Hematopoietic multipotent progenitor cell (in vitro differentiated cells): ENCODE measurements at regions not wholly inside any gene's neighbourhood (a gene's known extent, or its start where the extent isn't known, plus 50 kb on each side); places are given as distances from the start of the nearest gene placed in this dataset.
A peak's percentile ranks its signal among the peaks of the same experiment; 100 is the strongest.

Experiments used
- DNase-seq, 3 donors: peaks; one replicate each; pipeline ENCODE4 v3.0.0-alpha.2; 2011 to 2015; ENCODE audit warnings: low read depth in 2 of 3, low spot score in 2 of 3

DNA sequence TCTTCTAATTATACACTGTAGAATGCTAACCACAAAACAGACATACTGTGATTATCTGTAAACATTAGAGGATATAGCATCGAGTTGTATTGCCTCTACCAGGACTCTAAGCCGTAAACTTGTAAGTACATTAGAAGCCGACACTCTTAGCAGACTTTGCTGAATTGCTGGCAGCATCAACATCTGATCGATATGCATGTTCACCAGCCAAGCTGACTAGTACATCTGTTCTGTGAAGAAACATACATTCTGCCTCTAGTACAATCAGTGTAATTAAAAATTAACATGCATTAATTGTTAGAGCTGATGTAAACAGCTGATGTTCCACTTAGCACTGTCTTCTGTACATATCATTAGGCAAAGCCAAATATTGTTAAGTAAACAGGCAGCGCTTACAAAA lies 502.2 kb downstream of the NR4A2 start:
- no peak for DNase-seq

DNA sequence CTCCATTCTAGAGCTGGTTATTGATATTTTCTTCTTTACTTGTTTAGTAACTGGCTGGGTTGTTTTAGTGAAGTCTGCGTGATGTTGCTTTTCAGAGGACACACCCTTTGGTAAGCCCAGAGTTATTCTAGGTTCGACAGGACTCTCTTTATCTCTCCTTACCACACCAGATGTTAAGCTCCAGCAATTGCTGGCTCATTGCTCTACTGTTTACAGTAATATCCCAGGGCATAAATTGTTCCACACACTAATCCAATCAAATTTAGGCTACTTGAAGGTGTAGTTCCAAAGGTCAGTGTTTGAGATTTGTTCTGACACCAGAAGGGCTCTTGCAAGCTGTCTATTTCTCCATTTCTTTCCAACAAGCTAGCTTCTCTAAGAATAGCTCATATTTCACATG lies 506.6 kb downstream of the NR4A2 start:
- no peak for DNase-seq

DNA sequence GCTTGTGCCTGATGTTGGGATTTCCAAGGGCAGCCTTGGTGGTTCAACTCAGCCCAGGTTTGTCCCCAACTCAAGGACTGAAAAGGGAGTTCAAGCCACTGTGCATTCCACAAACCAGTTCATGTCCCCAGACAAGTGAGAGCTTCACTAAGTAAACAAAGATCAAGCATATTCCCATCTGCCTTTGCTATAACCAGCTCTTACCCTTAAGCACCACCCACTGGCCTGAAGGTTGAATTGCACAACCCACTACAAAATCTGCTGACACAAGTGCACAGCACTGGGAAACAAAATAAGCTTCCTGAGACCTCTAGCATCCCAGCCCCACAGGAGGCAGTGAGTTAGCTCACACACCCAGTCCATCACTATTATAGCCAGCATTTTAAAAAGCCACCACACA lies 516.7 kb downstream of the NR4A2 start:
- peak in 2 of 3 donors; percentile 9 to 43 for DNase-seq

DNA sequence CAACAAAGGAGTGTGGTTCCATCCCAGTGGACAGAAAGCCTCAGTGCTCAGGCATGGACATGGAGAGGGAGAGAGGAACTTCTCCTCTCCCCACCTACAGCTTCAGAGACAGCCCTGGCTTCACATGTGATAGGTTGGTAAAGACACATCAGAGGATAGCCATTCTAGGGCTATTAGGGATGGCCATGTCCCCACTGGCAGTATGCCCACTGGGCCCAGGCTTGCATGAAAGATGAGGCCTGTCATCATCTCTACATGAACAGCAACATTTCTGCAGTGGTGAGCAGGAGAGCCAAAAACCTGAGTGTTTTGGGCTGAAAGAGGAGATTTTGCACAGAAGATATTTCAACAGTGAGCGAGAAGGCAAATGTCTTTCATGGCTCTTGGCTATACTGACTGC lies 517.2 kb downstream of the NR4A2 start:
- DNase-seq = no peak

DNA sequence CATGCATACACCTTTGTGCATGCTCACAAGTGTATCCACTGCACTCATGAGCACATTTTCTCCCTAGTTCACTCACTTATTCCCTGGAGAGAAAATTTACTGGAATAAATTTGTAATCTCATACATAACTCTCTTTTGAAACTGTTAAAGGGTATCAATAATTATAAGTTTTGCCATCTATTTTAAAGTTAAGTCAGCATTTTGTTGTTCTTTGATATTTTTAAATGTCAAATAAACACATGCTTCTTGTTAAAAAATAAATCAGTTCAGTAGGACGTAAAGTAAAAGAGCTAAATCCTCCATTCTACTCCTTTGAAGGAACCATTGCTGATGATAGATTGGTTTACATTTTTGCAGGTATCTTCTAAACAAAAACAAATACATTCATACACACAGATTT lies 522.1 kb downstream of the NR4A2 start:
- no peak for DNase-seq

DNA sequence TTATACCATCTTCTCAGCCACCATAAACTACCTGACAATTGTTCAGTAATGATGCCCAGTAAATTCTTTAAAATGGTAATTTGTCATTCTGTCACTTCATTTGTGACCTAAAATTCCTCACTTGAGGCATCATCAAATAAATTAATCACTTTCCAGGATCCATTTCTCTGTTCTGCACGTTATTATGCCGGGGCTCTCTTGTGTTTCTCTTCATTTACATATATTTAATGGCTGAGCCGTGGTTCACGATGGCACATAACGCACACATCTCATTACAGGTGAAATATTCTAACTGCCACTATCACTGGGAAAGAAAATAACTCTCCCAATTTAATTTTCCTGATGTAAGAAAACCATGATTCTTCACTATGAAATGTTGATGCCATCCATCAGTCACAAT lies 529.6 kb downstream of the NR4A2 start:
- DNase-seq = no peak

DNA sequence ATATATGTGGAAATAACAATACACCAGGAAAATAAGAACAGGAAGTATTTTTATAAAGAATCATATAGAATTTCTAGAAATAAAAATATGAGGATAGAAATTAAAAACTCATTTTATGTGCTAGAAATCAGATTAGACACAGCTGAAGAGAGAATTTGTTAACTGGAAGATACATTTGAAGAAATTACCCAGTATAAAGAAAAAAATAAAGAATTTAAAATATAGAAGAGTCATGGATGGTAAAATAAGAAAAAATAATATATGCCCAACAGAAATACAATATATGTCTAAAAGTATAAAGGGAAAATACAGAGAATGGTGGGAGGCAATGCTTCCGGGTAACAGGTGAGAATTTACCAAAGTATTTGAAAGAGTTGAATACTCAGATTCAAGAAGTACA lies 539.9 kb downstream of the NR4A2 start:
- no peak for DNase-seq

DNA sequence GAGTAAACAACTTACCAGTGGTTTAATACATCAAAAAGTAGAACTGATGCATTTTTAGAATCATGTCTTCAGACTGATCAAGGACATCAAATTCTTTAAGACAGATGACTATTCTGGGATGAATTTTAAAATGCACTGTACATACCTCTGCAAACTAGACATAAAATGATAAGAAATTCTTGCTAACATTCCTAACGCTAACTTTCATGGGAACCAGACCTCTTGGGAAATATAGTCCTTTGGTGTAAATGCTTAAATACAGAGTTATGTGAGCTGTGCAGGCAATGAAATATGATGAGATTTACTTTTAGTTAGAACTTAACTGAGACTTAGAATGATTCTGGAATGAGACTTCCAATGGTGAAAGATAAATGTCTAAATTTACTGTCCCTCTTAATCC lies 562.0 kb downstream of the NR4A2 start:
- no peak for DNase-seq

DNA sequence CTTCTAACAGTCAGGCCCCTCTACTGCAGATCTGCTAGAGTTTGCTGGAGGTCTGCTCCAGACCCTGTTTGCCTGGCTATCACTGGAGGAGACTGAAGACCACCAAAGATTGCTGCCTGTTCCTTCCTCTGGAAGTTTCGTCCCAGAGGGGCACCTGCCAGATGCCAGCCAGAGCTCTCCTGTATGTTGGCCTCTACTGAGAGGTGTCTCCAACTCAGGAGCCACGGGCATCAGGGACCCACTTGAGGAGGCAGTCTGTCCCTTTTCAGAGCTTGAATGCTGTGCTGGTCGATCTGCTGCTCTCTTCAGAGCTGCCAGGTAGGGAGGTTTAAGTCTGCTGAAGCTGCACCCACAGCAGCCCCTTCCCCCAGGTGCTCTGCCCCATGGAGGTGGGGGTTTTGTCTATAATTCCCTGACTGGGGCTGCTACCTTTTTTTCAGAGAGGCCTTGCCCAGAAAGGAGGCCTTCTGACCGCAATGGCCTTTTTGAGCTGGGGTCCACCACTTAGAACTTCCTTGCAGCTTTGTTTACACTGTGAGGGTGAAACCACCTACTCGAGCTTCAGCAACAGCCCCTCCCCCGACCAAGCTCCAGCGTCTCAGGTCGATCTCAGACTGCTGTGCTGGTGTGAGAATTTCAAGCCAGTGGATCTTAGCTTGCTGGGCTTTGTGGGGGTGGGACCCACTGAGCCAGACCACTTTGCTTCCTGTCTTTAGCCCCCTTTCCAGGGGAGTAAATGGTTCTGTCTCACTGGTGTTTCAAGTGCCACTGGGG lies 566.0 kb downstream of the NR4A2 start:
- no peak for DNase-seq

DNA sequence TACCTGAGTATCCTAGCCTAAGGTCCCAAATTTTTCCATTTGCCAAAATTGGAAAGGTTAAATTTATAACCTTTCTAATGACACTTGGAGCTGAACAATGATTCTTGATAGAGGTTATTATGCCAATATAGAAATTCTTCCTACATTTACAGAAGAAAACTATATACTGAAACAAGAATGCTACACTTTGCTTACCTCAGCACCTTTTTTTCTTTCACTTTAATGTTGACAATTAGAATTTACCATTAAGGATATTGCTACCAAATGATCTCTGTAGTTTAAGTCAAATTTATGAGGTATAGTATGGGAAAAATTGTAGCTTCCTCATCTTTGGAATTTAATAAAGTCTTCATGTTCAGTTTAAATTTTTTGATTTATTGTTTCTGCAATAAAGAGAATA lies 577.0 kb downstream of the NR4A2 start:
- DNase-seq = no peak

DNA sequence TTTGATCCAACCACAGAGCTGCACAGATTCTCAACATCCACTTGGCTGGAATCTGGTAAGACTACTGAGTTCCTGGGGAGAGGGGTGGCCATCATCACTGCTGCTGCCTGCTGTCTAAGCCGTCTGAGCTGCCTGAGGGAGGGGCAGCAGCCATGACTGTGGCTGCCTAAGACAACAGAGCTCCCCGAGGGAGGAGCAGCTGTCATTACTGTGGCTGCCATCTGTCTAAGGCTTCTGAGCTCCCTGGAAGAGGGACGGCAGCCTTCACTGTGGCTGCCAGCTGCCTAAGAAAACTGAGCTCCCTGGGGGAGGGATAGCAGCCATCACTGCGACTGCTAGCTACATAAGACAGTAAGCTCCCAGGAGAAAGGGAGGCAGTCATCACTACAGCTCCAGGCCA lies 584.4 kb downstream of the NR4A2 start:
- no peak for DNase-seq

DNA sequence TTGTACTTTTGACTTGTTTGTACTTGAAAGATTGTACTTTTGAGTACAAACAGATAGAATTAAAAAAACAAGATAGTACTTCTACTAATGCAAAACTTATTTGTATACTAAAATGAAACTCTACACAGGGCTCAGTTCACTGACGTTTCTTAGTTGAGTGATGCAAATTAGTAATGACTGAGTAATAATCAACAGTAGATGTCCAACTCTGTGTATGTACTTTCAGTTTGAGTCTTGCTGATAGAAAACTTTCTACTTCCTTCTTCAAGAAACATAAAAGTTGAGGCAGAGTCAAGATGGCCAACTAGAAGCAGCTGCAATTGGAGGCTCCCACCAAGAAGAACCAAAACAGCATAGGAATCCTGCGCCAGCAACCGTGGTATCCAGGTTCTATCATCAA lies 585.0 kb downstream of the NR4A2 start:
- no peak for DNase-seq

DNA sequence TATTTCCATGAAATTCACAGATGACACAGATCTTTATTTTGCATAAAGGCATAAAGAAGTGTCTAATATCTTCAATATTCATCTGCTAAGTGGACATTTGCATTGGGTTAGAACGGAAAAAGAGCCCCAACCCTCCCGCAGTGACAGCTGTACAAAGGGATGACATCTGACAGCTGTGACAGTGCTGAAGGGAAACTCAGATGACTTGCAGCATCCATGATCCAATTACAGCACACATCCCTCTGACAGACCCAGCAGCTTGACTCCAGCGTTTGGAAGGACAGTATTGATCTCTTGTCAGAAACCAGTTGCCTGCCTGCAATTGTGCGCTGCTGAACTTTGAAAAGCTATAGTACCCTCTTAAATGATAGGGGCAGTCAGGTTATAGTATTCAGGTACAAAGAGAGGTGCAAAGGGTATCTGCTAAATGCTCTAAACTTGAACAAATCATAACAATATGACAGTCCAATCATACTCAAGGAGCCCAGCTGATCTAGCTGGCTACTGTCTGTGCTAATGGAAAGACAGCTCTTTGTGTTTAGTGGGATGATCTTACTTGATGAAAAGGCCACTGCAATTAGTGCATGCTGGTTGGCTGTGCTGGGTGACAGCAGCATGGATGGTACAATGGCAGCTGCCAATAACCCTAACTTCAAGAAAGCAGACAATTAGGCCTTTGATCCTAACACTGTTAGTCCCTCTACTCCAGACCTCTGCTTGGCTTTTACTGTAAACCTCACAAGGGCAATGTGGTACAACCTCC lies 599.2 kb downstream of the NR4A2 start:
- DNase-seq = no peak

DNA sequence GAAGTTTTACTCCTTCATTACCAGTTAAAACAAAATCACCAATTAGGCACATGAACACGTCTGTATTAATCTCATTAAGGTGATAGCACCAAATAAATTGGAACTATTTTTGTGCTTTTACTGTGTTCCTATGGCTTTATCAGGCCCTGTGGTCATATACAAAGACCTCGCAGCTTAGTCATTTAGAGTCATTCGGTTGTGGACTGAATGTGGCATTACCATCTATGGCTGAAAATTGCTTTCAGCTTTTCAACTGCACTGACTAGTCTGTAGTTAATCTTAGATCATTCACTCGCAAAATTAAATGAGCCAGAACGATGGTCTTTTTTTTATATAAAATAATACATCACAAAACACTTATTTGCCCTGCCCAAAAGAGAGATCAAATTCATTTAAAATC lies 601.7 kb downstream of the NR4A2 start:
- DNase-seq = no peak

DNA sequence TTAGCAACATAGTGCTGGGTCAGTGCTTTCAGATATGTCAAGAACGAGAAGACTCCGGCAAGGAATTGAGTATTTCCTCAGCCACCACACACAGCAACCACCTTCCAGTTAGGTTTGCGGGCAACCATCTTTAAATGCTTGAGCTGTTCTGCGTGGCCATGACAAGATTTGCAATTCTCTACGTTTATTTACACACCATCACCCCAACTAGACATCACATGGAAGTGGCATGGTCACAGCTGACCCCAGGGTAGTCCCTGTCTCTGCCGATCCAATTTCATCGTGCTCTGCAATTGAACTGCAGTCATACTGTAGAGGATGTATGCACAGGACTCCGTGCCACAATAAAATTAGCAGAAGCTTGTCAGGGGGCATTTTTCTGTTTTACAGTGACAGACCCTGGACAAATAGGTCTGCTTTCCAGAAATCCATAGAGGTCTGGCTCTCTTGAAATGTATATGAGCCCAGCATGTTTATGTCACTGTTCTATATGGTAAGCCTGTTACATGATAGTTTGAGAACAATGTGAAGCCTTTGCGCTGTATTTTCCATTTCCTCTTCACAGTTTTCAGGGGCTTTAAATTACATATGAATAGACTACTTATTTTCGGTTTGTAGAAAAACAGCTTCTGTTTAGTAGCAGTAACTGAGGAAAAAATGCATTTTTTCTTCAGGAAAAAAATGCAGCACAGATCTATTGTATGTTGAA lies 605.2 kb downstream of the NR4A2 start:
- DNase-seq = no peak

DNA sequence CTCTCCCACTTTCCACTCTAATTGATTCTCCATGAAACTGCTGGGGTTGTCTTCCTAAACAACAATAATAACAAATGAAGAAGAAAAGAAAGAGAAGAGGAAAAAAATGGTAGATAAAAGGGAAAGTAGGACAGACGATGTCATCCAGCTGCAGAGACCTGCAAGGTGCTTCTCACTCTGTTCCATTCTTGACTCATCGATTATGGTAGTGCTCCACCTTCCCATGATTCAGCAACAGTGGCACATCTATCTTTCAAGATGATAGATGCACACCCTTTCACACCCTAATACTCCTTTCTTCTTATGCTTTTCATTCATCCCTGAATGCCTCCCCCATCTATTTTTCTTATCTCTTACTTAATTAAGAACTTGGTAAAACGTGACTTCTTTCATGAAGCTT lies 610.2 kb downstream of the NR4A2 start:
- DNase-seq = no peak

DNA sequence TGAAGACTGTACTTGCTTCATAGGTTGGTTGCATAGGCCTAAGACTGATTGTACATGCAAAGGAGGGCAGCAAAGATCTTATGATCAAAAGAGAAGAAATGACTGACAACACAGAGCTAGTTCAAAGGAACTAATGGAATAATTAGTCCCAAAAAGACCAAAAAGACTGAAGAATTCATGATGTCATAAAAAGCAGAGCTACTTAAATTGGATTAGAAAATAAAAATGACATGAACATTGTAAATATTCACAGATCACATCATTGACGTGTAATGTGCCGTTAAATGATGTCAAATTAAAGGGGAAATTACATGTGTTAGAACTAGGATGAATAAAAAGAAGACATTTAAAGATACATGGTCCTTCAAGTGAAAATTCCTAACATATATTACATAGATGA lies 616.8 kb downstream of the NR4A2 start:
- DNase-seq = no peak

DNA sequence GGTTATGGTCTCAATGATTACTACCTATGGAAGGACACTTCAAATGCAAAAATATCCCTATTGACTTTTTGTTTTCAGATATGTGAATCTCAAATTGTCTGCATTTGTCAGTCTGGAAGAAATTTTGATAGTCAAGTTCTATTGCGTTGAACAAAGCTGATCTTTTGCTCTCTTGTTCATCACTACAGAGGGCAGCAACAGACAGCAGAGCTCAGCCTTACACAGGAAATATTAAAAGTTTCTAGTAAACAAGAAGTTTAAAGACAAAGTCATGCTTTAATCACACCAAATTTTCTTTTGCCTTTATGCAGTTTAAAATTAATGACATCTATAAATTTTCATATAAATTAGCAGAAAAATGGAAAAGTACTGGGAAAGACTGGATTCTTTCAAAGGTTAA lies 617.5 kb downstream of the NR4A2 start:
- DNase-seq = no peak

DNA sequence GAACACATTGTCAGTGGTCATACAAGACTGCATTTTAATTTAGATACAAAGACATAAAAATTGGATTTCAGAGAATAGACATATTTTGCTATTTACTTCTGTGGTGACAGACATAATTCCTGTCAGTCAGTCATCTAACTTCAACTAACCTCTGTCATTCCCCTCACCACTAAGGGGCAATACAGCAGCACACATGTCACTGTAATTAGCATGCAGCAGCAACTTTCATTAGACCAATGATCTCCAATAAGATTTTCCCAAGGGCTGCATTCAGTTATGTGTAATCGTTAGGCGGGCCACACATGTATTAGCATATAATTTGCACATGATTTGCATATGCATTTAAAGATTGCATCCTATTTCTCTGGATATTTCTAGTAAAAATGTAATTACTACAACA lies 624.5 kb downstream of the NR4A2 start:
- no peak for DNase-seq

DNA sequence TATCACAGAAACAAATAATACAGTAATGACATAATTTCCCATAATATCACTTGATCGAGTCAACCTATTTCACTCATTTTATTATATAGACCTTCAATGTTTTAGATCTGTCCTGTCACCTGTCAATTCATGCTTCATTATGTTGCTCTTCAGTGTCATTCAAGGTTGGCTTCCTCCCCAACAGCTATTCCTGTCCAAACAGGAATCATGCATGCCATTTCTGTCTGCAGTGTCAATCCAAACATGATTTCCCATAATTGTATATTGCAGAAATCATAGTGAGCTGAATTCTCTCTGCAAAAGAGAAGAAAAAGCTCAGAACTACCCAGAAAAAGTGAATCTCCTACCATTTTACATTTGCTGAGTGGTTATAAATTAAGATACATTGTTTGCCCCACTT lies 628.6 kb downstream of the NR4A2 start:
- no peak for DNase-seq

DNA sequence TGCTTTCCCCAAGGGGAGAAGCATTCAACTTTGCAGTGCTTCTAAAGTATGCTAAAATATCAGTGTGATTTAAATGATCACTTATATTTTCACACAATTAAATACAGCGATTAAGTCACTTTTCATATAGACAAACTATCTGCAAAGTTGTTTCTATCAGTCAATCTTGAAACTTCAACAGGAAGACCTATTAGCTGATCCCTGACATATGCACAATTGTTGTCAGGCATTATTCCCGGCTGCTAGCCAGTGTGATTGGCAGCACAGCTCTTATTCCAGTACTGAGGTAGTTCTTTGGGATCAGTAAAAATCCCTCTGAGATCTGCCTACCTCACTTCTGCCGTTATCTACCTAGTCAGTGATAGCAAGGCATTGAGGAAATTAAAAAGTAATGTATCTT lies 629.5 kb downstream of the NR4A2 start:
- no peak for DNase-seq

DNA sequence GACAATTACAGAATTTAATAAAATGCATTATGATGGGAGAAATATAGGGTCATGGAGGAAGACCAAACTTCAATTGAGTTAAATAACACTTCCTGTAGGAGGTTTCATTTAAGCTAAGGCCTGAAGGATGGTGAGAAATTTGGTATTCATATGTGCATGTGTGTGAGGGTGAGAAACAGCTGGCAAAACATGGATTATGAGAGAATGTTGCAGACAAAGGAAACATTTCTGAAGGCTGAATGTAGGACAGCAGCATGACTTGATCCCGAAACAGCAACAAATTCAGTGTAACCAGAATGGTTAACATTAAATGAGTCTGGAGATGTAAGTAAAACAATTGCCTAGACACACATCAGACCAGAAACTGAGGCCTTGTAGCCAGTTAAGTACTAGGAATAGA lies 630.8 kb downstream of the NR4A2 start:
- DNase-seq = no peak
